Sigmoid colon (tissue), 4 donors: ENCODE measurements at regions not wholly inside any gene's neighbourhood (a gene's known extent, or its start where the extent isn't known, plus 50 kb on each side); places are given as distances from the start of the nearest gene placed in this dataset.

Experiments
- EP300 ChIP-seq, 4 donors: sonication (generic); formaldehyde crosslinking; IDR thresholded peaks; one replicate each; pipeline ENCODE4 v1.6.1; 2017; ENCODE audit warnings: antibody characterized with exemption in 4 of 4
- POLR2A ChIP-seq, 2 donors: fragments of 450-650 bp; IDR thresholded peaks; one replicate each; pipeline ENCODE4 v1.6.1; 2016; ENCODE audit warnings: antibody characterized with exemption in 2 of 2, mild to moderate bottlenecking in 2 of 2, moderate library complexity in 2 of 2
- POLR2AphosphoS5 ChIP-seq, 4 donors: sonication (generic); formaldehyde crosslinking; IDR thresholded peaks; one replicate each; pipeline ENCODE4 v1.6.1; 2017; ENCODE audit warnings: antibody characterized with exemption in 4 of 4
- TF ChIP-seq, protein P1 (sequence below), 4 experiments: fragments of 450-650 bp in 3 of 4; fragments of 200-600 bp in 1 of 4; IDR thresholded peaks; one replicate each; pipeline ENCODE4 v1.5.1; 2016 to 2019; ENCODE audit warnings: antibody characterized with exemption in 4 of 4, mild to moderate bottlenecking in 3 of 4, moderate library complexity in 2 of 4

DNA sequence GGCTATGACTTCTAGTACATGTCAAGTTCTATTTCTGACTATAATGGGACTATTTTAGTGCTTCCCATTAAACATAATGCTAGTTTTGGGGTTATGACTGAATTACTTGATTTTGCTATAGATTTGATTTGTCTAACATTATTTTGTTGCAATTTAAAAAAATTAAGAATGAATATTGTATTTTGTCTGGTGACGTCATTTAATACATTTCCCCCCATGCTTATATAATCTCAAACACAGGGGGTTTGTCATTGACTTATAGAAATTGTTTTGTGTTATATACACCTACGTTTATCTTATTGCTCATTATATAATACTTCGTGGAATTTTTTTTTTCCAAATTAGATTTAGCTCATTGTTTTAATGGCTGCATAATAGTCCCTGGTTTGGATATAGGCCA is 270.3 kb upstream of the VLDLR start:
- TF ChIP-seq, protein P1, sequence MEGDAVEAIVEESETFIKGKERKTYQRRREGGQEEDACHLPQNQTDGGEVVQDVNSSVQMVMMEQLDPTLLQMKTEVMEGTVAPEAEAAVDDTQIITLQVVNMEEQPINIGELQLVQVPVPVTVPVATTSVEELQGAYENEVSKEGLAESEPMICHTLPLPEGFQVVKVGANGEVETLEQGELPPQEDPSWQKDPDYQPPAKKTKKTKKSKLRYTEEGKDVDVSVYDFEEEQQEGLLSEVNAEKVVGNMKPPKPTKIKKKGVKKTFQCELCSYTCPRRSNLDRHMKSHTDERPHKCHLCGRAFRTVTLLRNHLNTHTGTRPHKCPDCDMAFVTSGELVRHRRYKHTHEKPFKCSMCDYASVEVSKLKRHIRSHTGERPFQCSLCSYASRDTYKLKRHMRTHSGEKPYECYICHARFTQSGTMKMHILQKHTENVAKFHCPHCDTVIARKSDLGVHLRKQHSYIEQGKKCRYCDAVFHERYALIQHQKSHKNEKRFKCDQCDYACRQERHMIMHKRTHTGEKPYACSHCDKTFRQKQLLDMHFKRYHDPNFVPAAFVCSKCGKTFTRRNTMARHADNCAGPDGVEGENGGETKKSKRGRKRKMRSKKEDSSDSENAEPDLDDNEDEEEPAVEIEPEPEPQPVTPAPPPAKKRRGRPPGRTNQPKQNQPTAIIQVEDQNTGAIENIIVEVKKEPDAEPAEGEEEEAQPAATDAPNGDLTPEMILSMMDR (IDR thresholded peaks at IDR 0.05) = no peak
- TF ChIP-seq POLR2A (IDR thresholded peaks at IDR 0.05) (no peak), POLR2AphosphoS5 (IDR thresholded peaks at IDR 0.05) (no peak), EP300 (IDR thresholded peaks at IDR 0.05) (no peak)
